ENCODE measurements at regions not wholly inside any gene's neighbourhood (a gene's known extent, or its start where the extent isn't known, plus 50 kb on each side); places are given as distances from the start of the nearest gene placed in this dataset.

- TF ChIP-seq, protein P1, sequence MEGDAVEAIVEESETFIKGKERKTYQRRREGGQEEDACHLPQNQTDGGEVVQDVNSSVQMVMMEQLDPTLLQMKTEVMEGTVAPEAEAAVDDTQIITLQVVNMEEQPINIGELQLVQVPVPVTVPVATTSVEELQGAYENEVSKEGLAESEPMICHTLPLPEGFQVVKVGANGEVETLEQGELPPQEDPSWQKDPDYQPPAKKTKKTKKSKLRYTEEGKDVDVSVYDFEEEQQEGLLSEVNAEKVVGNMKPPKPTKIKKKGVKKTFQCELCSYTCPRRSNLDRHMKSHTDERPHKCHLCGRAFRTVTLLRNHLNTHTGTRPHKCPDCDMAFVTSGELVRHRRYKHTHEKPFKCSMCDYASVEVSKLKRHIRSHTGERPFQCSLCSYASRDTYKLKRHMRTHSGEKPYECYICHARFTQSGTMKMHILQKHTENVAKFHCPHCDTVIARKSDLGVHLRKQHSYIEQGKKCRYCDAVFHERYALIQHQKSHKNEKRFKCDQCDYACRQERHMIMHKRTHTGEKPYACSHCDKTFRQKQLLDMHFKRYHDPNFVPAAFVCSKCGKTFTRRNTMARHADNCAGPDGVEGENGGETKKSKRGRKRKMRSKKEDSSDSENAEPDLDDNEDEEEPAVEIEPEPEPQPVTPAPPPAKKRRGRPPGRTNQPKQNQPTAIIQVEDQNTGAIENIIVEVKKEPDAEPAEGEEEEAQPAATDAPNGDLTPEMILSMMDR (IDR thresholded peaks at IDR 0.05): no peak
- TF ChIP-seq POLR2A (IDR thresholded peaks at IDR 0.05): no peak
- no peak for TF ChIP-seq POLR2AphosphoS5 (IDR thresholded peaks at IDR 0.05)
These were observed 188.8 kb downstream of the MTRR start for GRCh38 chr5:8057769-8058168.
